Head of caudate nucleus (tissue), 42 donors: ENCODE measurements at regions not wholly inside any gene's neighbourhood (a gene's known extent, or its start where the extent isn't known, plus 50 kb on each side); places are given as distances from the start of the nearest gene placed in this dataset.

Source experiments
- DNase-seq, 42 donors: peaks; one replicate each; pipeline versions ENCODE4 v3.0.0 to v3.0.0-alpha.2; 2020 to 2021; ENCODE audit warnings: mixed read lengths in 7 of 42
- intact Hi-C: fragments of 100-400 bp; cut with DNase I; formaldehyde crosslinking; loops from one replicate; pipeline ENCODE4 v1.15.0; 2022

DNA sequence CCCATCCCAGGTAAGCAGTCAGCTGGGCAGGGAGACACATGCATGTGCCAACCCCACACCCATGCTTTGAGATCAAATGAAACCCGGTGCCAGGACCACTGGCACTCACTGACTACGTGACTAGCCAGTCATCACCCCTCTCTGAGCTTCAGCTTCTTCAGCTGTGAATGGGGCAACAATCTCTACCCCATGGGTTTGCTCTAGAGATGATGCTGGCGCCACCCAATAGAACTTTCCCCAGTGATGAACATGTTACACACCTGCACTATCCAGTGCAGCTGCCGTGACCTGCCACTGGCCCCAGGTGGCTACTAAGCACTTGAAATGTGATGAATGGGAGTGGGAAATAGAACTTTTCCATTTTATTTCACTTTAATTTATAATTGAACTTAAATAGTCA is 70.3 kb downstream of the PITPNM2 start:
- intact Hi-C loops: no loop called here
- no peak for DNase-seq

DNA sequence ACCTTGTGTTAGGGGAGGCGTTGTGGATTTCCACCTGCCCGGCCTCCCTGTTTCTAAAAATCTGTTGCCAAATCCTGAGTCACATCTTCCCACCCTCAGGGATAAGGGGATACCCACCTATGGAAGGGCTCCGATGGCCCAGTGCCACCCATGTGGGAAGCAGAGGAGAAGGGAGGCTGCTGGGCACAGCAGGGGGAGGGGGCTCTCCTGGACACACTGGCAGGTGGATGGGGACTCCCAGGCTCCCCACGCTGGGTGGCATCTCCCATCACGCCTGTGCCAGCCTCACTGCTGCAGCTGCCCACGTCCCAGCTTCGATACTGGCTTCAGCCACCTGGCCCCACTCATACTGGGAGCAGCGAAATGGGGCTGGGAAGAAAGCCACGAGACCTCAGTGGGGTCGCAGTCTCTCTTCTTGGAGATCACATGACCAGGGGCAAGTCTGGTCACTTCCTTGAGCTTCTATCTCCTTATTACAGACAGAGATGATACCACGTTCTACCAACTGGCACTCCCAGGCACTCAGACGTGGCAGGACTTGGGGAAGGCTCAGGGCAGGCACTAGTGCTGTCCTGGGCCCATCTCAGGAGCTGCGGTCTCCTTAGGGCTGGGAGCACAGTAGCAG is 72.2 kb downstream of the PITPNM2 start:
- intact Hi-C loops: no loop called here
- DNase-seq: no peak

DNA sequence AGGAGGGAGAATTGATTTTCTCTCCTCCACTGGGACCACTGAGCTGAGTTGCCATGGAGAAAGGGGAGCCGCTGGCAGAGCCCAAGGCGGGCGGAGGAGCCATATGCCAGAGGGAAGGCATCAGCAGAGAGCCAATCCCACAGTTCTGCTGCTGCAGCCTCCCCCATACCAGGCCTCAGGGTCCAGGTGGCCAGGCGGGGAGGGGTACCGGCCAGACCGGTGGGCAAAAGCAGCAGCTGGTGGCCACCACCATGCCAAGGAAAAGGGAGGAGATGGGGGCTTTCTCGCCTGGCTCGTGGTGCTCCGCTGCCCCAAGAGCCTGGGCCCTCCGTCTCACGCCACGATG is 72.8 kb downstream of the PITPNM2 start:
- no peak for DNase-seq
- intact Hi-C loops: no loop called here

DNA sequence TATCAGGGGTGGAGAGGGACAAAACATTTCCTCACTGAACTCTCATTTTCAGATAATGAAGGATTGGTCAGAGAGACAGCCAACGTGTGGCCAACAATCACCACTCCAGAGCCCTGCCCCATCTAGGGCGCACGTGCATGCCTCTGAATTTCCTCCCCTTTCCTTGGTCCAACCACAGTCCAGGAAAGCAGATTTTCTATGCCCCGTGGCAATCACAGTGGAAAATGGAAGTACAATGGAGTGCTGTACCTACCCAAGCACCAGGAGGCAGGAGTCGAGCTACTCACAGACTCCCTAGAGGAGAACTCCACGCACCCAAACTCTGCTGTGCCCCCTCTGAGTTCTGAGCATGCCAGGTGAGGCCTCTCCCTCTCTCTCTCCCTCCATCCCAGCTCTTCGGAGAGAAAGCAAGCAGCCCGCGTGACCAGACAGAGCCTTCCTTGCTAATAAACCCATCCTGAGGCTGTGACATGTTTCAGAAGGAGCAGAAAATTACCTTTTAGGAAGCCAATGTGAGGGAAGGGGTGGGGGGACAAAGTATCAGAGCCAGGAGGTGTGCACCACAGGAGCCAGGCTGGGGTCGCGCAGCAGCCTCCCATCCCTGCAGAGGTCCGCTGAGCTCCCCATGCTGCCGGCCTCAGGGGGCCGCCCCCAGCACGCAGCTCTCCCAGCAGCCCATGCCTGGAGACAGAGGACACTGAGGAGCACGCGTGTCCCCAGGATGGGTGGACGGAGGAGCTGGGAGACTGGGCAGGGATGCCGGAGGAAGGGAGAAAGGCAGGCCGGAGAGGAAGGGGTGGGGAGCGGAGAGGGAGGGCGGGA is 73.4 kb downstream of the PITPNM2 start:
- DNase-seq: peak in 2 of 42 donors; percentile 60 to 65
- intact Hi-C loops: no loop called here

DNA sequence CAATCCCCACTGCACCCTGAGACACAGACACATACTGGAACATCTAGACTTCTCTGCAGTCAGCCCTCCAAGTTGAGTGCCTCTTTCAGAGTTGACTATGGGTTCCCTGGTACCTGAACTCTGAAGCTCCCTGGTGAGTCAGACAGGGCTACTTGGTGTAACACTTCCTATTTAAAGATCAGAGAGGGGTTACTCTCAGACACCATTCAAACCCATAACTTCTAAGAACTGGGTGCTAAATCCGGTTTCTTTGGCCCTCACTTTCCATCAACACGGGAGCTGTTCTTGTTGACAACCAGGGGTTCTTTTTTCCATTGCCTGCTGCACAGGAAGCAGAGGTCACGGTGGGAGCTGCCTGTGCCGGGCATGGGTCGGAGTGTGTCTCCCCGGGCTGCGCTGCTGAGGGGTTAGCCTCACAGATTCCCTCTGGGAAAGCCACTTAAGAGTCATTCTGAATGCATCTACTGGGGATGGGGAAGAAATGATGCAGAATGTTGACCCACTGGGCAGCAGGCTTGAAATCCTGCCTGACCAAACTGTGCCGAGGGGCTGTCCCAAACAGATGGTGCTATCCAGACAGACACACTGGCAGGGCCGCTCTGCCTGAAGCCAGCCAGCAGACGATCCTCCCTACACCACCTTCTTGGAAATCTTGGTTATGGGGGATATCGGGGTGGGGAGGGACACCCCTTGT is 74.1 kb downstream of the PITPNM2 start:
- intact Hi-C loops: no loop called here
- no peak for DNase-seq

DNA sequence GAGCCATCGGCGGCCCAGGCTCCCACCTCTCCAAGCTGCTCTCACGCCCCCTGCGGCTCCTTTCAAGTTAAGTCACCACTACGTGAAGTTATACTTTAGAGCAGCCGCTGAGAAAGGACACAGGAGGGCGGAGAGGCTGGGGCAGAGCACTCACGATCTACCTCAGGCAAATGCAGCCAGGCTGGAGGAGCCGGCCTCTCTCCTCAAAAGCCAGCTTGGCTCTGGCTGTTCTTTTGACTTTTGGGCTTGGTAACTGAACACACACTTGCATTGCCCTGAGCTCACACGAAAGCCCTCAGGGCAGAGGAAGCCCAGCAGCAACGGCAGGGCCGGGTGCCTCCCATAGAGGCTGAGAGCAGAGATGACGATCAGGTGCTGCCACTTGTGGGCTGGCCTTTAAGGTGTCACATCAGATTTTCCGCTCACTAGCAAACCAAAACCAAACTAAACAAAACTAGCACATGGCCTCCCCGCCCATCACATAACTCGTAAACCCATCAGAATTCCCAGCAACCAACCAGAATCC is 75.2 kb downstream of the PITPNM2 start:
- no peak for DNase-seq
- intact Hi-C loops: no loop called here

DNA sequence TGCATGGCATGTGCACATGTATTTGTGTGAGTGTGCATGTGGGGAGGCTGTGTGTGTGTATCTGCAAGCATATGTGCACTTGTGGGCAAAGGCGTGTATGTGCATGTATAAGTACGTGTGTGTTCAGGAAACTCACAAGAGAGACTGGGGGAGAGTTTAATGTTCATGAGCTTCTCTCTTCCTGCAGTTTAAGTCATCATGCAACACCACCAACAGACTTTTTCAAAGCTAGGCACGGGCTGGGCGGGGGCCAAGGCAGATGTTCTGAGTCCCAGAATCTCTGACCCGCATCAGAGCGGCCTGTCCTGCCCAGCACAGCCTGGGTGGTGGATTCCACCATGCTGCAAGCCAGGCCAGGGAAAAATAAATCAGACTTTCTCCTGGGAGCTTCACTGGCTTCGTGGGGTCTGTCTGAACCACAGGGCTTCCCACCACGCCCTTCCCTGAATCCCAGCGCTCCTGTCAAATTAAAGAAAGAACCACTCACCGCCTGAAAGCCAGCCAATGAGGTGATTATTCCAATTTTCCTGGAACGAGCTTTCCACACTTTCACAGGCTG is 75.7 kb downstream of the PITPNM2 start:
- intact Hi-C loops: no loop called here
- DNase-seq: no peak

DNA sequence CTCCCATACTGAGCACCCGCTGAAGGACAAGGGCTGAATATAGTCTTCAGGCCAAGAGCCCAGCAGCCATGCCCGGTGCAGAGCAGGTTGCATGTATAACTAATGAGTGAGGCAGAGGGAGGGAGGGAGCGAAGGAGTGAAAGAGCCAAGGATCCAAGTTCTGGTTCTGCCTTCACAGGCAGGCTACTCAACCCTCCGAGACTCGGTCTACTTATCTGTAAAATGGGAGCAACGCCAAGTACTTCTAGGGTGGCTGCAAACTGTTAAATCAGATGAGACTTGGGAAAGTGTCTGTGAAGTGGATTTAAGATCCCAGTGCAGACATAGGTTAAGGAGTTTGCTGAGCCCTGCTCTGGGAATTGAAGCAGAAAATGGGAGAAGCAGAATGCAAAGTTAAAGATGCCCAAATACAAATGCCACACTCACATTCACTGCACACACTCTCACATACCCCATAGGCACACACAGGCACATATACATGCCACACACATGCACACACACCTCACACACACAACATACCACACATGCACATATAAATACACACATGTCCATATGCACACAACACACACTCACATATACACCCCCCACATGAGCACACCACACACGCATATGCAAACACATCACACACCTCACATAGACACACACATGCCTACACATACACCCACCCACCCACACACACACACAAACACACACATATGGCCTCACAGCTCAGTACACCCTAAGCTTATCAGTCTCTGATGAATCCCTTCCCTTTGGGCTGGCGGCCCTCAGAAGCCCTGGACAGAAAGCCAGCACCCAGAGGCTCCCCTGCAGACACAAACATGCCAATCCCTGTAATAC is 76.7 kb downstream of the PITPNM2 start:
- no peak for DNase-seq
- intact Hi-C loops: no loop called here

DNA sequence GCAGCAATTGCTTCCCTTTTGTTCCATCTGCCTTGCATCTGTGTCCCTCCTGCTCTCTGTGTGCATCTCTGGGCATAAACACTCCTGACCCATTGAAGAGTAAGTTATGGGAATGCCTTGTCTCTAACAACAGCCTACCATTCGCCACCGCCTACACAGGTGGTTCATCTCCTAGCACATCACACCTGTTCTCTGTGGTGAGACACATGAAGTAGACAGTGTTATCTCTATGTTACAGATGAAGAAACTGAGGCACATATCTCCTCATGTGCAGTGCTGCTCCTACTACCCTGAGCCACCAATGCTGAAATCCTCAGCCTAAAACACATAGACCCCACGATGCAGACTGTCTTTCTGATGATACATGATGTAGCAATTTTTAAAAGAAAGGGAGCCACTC is 77.6 kb downstream of the PITPNM2 start:
- DNase-seq: no peak
- intact Hi-C loops: no loop called here

DNA sequence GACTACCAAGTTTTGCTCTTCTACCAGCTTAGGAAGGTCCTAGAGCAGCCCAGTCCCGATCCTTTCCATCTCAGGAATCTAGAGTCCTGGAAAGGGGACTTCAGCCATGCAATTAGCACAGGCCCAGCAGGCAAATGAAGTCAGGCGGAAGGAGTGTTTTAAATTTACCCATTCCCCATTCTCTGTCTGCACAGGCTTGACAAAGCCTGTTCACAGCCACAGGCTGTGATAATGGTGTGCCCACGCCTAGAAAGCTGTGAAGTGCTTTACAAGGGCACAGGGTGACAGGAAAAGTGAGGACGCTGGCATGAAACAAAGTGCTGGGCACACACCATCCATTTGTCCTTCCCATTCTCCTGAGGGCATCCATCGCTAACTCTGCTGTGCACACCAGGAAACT is 79.0 kb downstream of the PITPNM2 start:
- intact Hi-C loops: no loop called here
- no peak for DNase-seq

DNA sequence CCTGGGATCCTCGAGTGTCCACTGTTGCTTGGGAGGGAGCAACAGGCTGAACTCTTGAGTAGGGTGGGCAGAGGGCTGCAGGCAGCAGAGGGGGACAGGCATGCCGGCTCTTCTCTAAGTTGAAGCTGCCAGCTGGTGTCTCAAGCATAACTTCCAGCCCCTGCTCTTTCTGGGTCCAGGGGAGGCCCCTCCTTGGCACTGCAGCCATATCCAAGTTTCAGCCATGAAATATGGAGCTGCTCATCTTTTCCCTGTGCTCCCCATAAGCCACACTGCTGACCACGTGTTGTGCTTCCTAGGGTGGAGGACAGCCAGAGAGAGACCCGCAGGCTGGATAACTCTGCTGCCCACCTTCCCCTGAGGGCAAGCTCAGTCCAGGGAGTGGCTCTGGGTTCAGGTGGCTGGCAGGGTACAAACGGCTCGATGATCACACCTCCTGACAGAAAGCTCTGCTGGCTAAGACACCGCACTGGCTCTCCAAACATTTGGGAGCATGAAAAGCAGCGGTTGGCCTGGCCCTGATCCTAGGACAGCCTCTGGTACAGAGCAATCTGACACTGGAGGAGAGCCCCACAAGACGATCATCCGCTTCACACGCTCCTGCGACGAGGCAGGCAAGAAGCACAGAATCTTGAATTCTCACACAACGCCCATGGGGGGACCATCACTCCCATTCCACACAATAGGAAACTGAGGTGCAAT is 79.6 kb downstream of the PITPNM2 start:
- intact Hi-C loops: no loop called here
- DNase-seq: no peak

DNA sequence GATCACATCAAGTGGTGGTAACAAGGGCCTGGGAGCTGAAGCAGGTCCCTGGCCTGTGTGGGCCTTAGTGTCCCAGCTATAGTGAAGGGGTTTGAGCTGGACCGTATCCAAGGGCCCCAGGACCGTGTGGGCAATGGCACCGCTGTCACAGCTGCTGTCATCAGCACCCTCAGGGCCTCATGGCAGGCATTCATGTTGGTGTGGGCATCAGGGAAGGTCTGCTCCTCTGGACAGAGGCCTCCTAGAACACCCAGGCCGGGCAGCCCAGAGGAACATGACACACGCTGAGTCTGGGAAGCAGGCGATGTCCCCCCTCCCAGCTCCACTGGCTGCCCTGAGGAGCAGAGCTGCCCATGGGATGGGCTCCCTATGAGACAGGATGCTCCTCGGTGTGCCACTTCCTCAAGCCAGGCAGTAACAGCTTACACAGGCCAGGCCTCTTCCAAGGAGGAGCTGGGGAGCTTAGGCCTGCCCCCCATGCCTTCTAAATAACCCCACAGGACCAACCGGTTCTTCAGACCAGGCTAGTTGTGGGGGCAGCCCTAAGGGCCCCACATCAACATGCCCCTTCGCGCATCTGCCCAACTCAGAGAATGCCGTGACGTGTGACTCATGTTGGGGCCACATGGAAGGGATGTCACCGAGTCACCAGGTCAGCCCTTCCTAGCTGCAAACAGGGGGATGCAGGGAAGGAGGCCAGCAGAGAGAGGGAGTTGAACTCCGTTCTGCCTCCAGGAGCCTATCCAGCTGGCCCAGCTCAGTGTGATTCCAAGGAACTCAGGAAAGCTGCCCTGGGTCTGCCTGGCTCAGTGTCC is 80.4 kb downstream of the PITPNM2 start:
- DNase-seq: no peak
- intact Hi-C loops: no loop called here

DNA sequence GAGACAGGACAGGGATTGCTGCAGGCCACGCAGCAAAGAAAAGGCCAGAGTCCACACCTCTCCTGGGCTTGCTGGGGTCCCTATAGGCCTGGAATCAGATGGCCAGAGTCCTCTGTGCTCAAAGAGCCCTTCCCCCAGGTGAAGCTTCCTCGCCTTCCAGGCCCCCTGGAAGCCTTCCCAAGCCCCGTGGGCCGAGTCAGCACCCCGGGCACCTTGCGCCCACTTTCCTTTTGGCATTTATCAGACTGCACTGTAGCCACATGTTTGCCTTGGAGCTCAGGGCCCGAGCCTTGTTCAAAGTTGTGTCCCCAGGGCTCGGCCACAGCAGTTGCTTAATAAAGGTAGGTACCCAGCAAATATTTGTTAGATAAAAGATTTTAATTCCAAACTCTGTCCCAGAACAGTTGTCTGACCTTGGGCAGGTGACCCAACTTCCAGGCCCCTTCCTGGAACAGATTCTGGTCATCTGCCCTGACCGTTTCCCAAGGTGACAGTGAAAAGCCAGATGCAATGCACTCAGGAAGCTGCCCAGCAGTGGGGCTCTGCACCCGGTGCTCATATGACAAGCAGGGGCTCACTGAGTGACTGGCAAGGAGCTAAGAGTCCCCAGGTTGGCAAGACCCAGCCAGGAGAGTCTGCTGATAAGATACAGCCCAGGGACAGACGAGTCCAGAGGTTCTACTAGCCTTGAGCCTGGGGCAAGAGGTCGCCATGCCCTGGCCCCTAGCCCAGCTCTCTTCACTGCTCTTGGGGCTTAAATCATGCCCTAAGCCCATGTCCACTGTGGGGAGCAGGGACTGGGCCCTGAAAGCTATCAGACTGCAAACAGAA is 81.2 kb downstream of the PITPNM2 start:
- no peak for DNase-seq
- intact Hi-C loops: no loop called here

DNA sequence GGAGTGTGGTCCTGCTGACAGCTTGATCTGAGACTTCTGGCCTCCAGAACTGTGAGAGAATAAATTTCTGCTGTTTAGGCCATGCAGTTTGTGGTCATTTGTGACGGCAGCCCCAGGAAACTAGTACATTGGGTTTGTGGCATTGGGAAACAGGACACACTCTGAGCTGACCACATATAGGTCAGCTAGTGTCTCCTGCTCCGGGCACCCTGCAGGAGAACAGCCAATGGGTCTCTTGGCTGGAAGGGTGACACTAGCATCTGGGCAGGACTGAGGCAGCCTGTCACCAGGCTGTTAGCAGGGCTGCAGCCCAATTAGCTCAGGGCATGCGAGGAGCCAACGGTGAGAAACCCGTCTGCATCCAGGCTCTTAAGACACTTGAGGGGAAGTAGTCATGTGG is 83.2 kb downstream of the PITPNM2 start:
- intact Hi-C loops: no loop called here
- peak in 1 of 42 donors; percentile 53 for DNase-seq

DNA sequence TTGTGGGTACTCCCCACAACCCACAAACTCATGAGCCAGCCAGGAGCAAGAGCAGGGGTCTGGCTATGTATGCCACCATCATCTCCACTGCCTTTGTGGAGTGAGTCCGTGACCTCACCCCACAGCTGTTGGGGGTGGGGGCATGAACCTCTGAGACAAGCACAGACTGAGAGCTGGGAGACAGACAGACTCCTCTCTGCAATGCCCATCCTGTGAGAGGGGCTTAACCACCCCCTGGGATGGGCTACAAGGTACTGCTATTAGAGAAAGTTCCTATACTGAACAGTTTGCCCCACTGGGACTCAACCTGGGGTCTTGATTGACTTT is 84.5 kb downstream of the PITPNM2 start:
- no peak for DNase-seq
- intact Hi-C loops: no loop called here

DNA sequence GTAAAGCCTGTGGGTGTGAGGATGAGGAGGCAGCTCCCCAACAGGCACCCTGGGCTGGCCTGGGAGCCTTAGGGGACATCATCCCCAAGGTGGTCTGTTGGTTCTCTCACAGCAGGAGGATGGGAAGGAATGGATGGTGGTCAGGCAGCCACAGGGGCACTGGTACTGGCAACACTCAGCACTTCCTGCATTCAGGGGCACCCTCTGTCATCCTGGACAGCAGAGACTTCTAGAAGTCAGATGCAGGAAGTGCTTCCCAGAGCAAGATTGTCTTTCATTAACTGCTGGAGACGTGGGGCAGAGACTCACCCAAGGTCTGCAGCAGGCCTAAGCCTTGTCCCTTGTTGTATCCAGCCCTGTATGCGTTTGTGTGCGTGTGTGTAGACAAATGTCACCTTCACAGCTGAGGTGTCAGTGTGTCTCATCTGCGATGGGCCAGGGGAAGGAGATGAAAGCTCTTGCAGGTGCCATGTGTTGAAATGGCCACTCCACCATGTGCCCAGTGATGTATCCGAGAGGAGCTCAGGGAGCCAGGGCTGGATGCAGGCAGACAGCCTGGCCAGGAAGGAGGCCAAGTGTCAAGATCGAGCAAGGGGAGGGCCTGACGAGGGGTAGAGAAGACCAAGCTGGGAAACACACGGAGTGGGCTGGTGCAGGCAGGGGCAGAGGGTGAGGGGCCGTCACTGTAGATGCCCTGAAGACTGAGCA is 85.1 kb downstream of the PITPNM2 start:
- intact Hi-C loops: no loop called here
- DNase-seq: peak in 1 of 42 donors; percentile 35
